Endothelial cell of umbilical vein (primary cell): ENCODE measurements at regions not wholly inside any gene's neighbourhood (a gene's known extent, or its start where the extent isn't known, plus 50 kb on each side); places are given as distances from the start of the nearest gene placed in this dataset.

Experiments
- BruUV-seq: library from RNA; stranded (reverse); fragments of 400-500 nt; replicated peaks from 2 replicates; lab custom pipeline; 2021; lab: Mats Ljungman, UMichigan
- CTCF ChIA-PET: fragments of 300-600, 350-600 bp; sonication (Branson Sonifier 250); formaldehyde crosslinking; loops from one replicate; lab custom pipeline; 2021; ENCODE audit warnings: antibody characterized with exemption, inconsistent platforms; lab: Charles Lee
- POLR2A ChIA-PET: fragments of 300-600, 350-600 bp; sonication (Branson Sonifier 250); formaldehyde crosslinking; loops from one replicate; lab custom pipeline; 2021; ENCODE audit warnings: antibody characterized with exemption, inconsistent platforms; lab: Charles Lee
- DNase-seq: peaks from one replicate; pipeline ENCODE4 v3.0.0-alpha.2; 2011; ENCODE audit warnings: low read depth, low spot score
- FAIRE-seq: peaks from 2 replicates; lab custom pipeline; 2011; peaks lifted over from hg19 to GRCh38; lab: Jason Lieb, UNC
- H2AFZ ChIP-seq: 2 replicates; pipeline ENCODE4 v1.6.0; 2012; ENCODE audit warnings: low read depth, low read length, control low read depth, inconsistent platforms
- H3K27ac ChIP-seq: 2 replicates; pipeline ENCODE4 v1.5.1; 2011; ENCODE audit warnings: low read depth, mild to moderate bottlenecking, control low read depth, low read length, moderate library complexity; ENCODE audit not compliant: insufficient read depth
- H3K27me3 ChIP-seq, 2 experiments: 2 replicates each; pipeline versions ENCODE4 v1.6.0 to v1.6.1; 2011; ENCODE audit warnings: low read length in 2 of 2, mixed read lengths in 1 of 2; ENCODE audit not compliant: control insufficient read depth in 2 of 2, insufficient read depth in 2 of 2
- H3K36me3 ChIP-seq, 2 experiments: 2 replicates in 1 of 2; 3 replicates in 1 of 2; pipeline ENCODE4 v1.5.1; 2011; ENCODE audit warnings: low read length in 2 of 2, mild to moderate bottlenecking in 1 of 2, moderate library complexity in 1 of 2; ENCODE audit not compliant: control insufficient read depth in 2 of 2, insufficient read depth in 2 of 2; ENCODE audit errors: extremely low read depth in 1 of 2
- H3K4me1 ChIP-seq: 3 replicates; pipeline ENCODE4 v1.5.1; 2011; ENCODE audit warnings: mild to moderate bottlenecking, low read length; ENCODE audit not compliant: control insufficient read depth, insufficient read depth; ENCODE audit errors: extremely low read depth
- H3K4me2 ChIP-seq: 2 replicates; pipeline ENCODE4 v1.6.1; 2011; ENCODE audit warnings: low read length, control low read depth, mixed read lengths; ENCODE audit not compliant: insufficient read depth
- H3K4me3 ChIP-seq, 3 experiments: fragments of 200-600 bp in 1 of 3; sonication (generic), shearing (Covaris generic) in 1 of 3; replicated peaks in 1 of 3; 2 replicates each; pipeline ENCODE4 v1.5.1; 2011 to 2016; ENCODE audit warnings: control low read depth in 3 of 3, low read length in 3 of 3, mild to moderate bottlenecking in 2 of 3, inconsistent platforms in 1 of 3, low read depth in 1 of 3, moderate library complexity in 1 of 3; ENCODE audit not compliant: insufficient read depth in 1 of 3
- H3K79me2 ChIP-seq: 2 replicates; pipeline ENCODE4 v1.6.0; 2012; ENCODE audit warnings: low read length, inconsistent platforms; ENCODE audit not compliant: control insufficient read depth, insufficient read depth
- H3K9ac ChIP-seq: replicated peaks from 2 replicates; pipeline ENCODE3; 2011; ENCODE audit warnings: low read length, control low read depth; ENCODE audit not compliant: insufficient read depth; ENCODE audit errors: extremely low read depth
- H3K9me1 ChIP-seq: replicated peaks from 3 replicates; pipeline ENCODE4 v1.6.0; 2011; ENCODE audit warnings: mild to moderate bottlenecking, low read length; ENCODE audit not compliant: control insufficient read depth, insufficient read depth; ENCODE audit errors: extremely low read depth
- H3K9me3 ChIP-seq: replicated peaks from 2 replicates; pipeline ENCODE4 v1.5.1; 2012; ENCODE audit warnings: low read length, inconsistent platforms; ENCODE audit not compliant: control insufficient read depth, insufficient read depth
- H4K20me1 ChIP-seq: replicated peaks from 2 replicates; pipeline ENCODE3; 2011; ENCODE audit warnings: mild to moderate bottlenecking, low read length; ENCODE audit not compliant: control insufficient read depth, insufficient read depth; ENCODE audit errors: extremely low read depth
- EZH2 ChIP-seq: IDR thresholded peaks from 2 replicates; pipeline ENCODE4 v1.6.1; 2012; ENCODE audit warnings: borderline replicate concordance, low read depth, mild to moderate bottlenecking, moderate library complexity, low read length, inconsistent platforms; ENCODE audit not compliant: severe bottlenecking
- FOS ChIP-seq: IDR thresholded peaks from 2 replicates; pipeline ENCODE4 v1.6.1; 2011; ENCODE audit warnings: mild to moderate bottlenecking, low read length, moderate library complexity, borderline replicate concordance; ENCODE audit not compliant: insufficient read depth
- GATA2 ChIP-seq: IDR thresholded peaks from 2 replicates; pipeline ENCODE4 v1.7.0; 2011; ENCODE audit warnings: low read depth, mild to moderate bottlenecking, moderate library complexity, mixed read lengths, low read length; ENCODE audit not compliant: insufficient read length, insufficient read depth
- JUN ChIP-seq: IDR thresholded peaks from 2 replicates; pipeline ENCODE4 v1.6.1; 2011; ENCODE audit warnings: borderline replicate concordance, low read depth; ENCODE audit not compliant: insufficient read length, insufficient read depth
- MYC ChIP-seq: IDR thresholded peaks from one replicate; pipeline ENCODE4 v1.6.1; 2011; ENCODE audit warnings: mild to moderate bottlenecking, low read depth, low read length
- POLR2A ChIP-seq: IDR thresholded peaks from 2 replicates; pipeline ENCODE4 v1.6.1; 2012; ENCODE audit warnings: low read depth, mild to moderate bottlenecking, control low read depth, low read length
- POLR2AphosphoS5 ChIP-seq: IDR thresholded peaks from 2 replicates; pipeline ENCODE4 v1.6.1; 2012; ENCODE audit warnings: low read depth, mild to moderate bottlenecking, control low read depth, low read length, moderate library complexity; ENCODE audit not compliant: insufficient read depth
- dilution Hi-C: fragments of 300-500 bp; cut with MboI; formaldehyde crosslinking; loops from one replicate; pipeline ENCODE4 v1.15.0; 2019; ENCODE audit warnings: low sequenced_read_pairs; ENCODE audit not compliant: extremely low pct_ligation_motif_present
- intact Hi-C: fragments of 100-400 bp; cut with micrococcal nuclease; formaldehyde crosslinking; loops from one replicate; pipeline ENCODE4 v1.10.0; 2022
- TF ChIP-seq, protein P1 (sequence below), 2 donors: IDR thresholded peaks; 1 replicate in 1 of 2; 2 replicates in 1 of 2; pipeline ENCODE4 v1.5.1; 2011; ENCODE audit warnings: low read length in 2 of 2, mild to moderate bottlenecking in 2 of 2, moderate library complexity in 2 of 2, control low read depth in 1 of 2, inconsistent platforms in 1 of 2, low read depth in 1 of 2; ENCODE audit not compliant: insufficient read depth in 1 of 2; ENCODE audit errors: extremely low read depth in 1 of 2
- TF ChIP-seq, protein P2 (sequence below): IDR thresholded peaks from 2 replicates; pipeline ENCODE4 v1.6.1; 2011; ENCODE audit not compliant: insufficient read depth, insufficient read length

DNA sequence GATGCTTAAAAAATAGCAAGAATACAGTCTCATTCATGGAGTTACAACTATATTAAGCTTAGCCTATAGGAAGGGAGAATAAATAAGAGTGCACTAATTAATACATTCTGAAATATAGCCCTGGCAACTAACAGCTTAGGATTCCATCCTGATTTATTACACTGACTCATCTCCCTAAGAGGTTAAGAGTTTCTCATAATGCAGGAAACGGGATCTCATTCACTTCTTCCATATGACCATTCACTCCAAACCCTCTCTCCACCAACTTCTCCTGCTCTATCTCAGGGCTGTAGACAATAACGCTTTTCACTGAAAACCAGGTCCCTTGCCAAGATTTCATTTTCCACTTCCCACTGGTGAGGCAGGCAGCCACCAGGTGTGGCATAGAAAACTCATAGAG is 168.5 kb upstream of the PLD5 start:
- TF ChIP-seq MYC (no peak), GATA2 (no peak), EZH2 (no peak), FOS (no peak), POLR2A (no peak), POLR2AphosphoS5 (no peak), JUN (no peak)
- TF ChIP-seq, protein P1, sequence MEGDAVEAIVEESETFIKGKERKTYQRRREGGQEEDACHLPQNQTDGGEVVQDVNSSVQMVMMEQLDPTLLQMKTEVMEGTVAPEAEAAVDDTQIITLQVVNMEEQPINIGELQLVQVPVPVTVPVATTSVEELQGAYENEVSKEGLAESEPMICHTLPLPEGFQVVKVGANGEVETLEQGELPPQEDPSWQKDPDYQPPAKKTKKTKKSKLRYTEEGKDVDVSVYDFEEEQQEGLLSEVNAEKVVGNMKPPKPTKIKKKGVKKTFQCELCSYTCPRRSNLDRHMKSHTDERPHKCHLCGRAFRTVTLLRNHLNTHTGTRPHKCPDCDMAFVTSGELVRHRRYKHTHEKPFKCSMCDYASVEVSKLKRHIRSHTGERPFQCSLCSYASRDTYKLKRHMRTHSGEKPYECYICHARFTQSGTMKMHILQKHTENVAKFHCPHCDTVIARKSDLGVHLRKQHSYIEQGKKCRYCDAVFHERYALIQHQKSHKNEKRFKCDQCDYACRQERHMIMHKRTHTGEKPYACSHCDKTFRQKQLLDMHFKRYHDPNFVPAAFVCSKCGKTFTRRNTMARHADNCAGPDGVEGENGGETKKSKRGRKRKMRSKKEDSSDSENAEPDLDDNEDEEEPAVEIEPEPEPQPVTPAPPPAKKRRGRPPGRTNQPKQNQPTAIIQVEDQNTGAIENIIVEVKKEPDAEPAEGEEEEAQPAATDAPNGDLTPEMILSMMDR (IDR thresholded peaks at IDR 0.05; ENCODE audit: extremely low read depth in 1 of 2, insufficient read depth in 1 of 2, low read depth in 1 of 2, low read length in 2 of 2): no peak
- TF ChIP-seq, protein P2, sequence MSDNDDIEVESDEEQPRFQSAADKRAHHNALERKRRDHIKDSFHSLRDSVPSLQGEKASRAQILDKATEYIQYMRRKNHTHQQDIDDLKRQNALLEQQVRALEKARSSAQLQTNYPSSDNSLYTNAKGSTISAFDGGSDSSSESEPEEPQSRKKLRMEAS: no peak
- POLR2A ChIA-PET: no interaction called here
- Histone ChIP-seq H2AFZ (no peak overlapping the region), H3K9ac (no peak overlapping the region), H3K79me2 (no peaks in the 10 kb centered on the region), H3K9me3 (peaks cover 3% of the 10 kb centered on the region), H3K4me1 (no peaks in the 10 kb centered on the region), H3K27me3 (no peaks in the 10 kb centered on the region), H3K4me2 (no peak overlapping the region), H3K9me1 (no peaks in the 10 kb centered on the region), H4K20me1 (no peaks in the 10 kb centered on the region), H3K4me3 (no peak overlapping the region), H3K36me3 (no peaks in the 10 kb centered on the region), H3K27ac (no peak overlapping the region)
- BruUV-seq: no TSS peak
- no peak for DNase-seq
- dilution Hi-C loops: no loop called here
- no peak for FAIRE-seq
- CTCF ChIA-PET: no interaction called here
- intact Hi-C loops: no loop called here
